ENCODE measurements at regions not wholly inside any gene's neighbourhood (a gene's known extent, or its start where the extent isn't known, plus 50 kb on each side); places are given as distances from the start of the nearest gene placed in this dataset.

DNA sequence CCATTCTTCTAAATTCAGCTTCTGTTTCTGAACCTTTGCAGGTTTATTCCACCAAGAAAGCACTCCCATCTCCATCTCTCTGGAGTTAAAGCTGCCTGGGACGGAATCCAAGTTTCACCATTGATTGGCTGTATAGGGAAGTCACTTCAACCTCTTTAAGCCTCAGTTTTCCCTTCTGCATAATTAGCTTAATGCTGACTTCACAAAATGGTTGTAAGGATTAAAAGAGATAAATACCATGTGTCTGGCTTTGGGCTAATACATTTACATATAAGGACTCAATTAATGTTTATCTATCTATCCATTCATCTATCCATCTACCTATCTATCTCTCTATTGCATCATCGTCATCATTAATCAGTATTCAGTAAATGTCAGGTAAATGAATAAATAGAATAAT is 629.6 kb upstream of the MGMT start:
- TF ChIP-seq CTCF (IDR thresholded peaks at IDR 0.05) (no peak), EZH2 (IDR thresholded peaks at IDR 0.05) (no peak), EZH2phosphoT487 (IDR thresholded peaks at IDR 0.05) (no peak)
